WERI-Rb-1 (cell line): ENCODE measurements at regions not wholly inside any gene's neighbourhood (a gene's known extent, or its start where the extent isn't known, plus 50 kb on each side); places are given as distances from the start of the nearest gene placed in this dataset.
"Not testable (repeated sequence)": the region's sequence is repeated elsewhere in the genome, so short reads cannot be mapped to it uniquely, and the experiment has no call there.

Source experiments
- DNase-seq: peaks from one replicate; pipeline ENCODE4 v3.0.0-alpha.2; 2020
- H3K27ac ChIP-seq: fragments of 250-450 bp; sonication (Bioruptor Pico); 2 replicates; pipeline ENCODE4 v1.5.1; 2020; ENCODE audit warnings: mild to moderate bottlenecking, moderate library complexity
- H3K27me3 ChIP-seq: fragments of 250-450 bp; sonication (Bioruptor Pico); 2 replicates; pipeline ENCODE4 v1.5.1; 2021; ENCODE audit warnings: mild to moderate bottlenecking, low read depth, moderate library complexity; ENCODE audit not compliant: insufficient read depth, severe bottlenecking
- H3K36me3 ChIP-seq: fragments of 250-450 bp; sonication (Bioruptor Pico); 2 replicates; pipeline ENCODE4 v1.5.1; 2020; ENCODE audit warnings: mild to moderate bottlenecking, moderate library complexity
- H3K4me3 ChIP-seq: 2 replicates; pipeline ENCODE4 v1.5.1; 2011; ENCODE audit warnings: low read depth, mild to moderate bottlenecking, control low read depth, low read length
- H3K9me3 ChIP-seq: fragments of 250-450 bp; sonication (Bioruptor Pico); 2 replicates; pipeline ENCODE4 v1.5.1; 2021; ENCODE audit warnings: mild to moderate bottlenecking, moderate library complexity; ENCODE audit not compliant: severe bottlenecking
- TF ChIP-seq, protein P1 (sequence below): IDR thresholded peaks from 2 replicates; pipeline ENCODE4 v1.5.1; 2011; ENCODE audit warnings: low read depth, mild to moderate bottlenecking, control low read depth, inconsistent platforms, low read length

DNA sequence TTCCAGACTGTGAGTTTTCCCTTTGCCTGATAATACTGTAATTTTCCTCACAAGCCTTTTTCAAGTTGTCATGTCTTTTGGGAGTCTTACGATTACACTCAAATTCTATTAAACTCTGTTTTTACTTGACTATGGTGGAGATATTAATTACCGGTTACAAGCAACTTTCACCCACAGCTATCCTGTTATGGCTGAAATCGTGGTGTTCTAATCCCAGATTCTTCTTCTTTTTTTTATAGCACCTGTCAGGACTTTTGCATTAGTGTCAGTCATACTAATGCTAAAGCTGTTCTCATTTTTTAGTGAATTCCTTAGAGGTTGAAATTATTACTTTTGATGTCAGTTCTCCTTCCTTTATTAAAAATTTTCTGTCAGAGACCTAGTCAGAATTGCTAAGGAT is 187.8 kb upstream of the CSNK1A1L start:
- H3K9me3 ChIP-seq = no peaks in the 10 kb centered on the region
- H3K36me3 ChIP-seq = no peaks in the 10 kb centered on the region
- no peaks in the 10 kb centered on the region for H3K27me3 ChIP-seq
- no peak for DNase-seq
- H3K27ac ChIP-seq = no peak overlapping the region
- no peak overlapping the region for H3K4me3 ChIP-seq
- TF ChIP-seq, protein P1, sequence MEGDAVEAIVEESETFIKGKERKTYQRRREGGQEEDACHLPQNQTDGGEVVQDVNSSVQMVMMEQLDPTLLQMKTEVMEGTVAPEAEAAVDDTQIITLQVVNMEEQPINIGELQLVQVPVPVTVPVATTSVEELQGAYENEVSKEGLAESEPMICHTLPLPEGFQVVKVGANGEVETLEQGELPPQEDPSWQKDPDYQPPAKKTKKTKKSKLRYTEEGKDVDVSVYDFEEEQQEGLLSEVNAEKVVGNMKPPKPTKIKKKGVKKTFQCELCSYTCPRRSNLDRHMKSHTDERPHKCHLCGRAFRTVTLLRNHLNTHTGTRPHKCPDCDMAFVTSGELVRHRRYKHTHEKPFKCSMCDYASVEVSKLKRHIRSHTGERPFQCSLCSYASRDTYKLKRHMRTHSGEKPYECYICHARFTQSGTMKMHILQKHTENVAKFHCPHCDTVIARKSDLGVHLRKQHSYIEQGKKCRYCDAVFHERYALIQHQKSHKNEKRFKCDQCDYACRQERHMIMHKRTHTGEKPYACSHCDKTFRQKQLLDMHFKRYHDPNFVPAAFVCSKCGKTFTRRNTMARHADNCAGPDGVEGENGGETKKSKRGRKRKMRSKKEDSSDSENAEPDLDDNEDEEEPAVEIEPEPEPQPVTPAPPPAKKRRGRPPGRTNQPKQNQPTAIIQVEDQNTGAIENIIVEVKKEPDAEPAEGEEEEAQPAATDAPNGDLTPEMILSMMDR = no peak

DNA sequence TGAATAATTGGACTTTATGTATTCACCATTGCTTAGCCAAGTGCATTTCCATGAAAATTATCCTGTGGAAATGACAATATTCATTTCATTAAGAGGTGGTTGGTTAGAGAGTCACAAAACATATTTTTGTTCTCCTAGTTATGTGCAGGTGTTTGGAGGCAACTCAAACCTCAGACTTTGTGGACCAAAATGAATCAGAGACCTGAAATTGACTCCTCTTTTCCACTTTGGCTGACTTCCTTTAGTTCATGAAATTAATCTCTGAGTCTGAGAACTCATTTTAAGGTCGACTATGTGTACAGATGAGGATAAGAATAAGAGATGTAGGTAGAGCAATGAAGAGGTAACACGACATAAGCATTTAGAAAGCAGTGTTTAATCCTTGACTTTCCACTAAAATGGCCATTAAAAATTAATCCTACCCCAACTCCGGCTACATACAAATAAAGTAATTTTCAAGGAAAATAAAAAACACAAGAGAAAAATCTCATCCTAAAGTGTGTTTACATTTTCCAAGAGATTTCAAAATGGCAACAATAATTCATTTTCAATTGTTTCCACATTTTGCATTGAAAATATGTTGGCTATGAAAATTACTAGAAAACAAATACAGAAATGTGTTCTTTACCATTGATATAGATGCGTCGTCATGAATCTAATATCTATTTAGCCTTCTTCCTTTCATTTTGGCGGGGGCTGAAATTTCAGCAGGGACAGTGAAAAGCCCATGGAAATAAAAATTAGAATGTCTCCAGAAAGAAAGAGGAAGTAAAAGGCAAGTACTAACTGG is 185.4 kb upstream of the CSNK1A1L start:
- no peaks in the 10 kb centered on the region for H3K9me3 ChIP-seq
- DNase-seq = no peak
- no peaks in the 10 kb centered on the region for H3K36me3 ChIP-seq
- no peak overlapping the region for H3K4me3 ChIP-seq
- H3K27me3 ChIP-seq = no peaks in the 10 kb centered on the region
- H3K27ac ChIP-seq = no peak overlapping the region
- TF ChIP-seq, protein P1 = no peak

DNA sequence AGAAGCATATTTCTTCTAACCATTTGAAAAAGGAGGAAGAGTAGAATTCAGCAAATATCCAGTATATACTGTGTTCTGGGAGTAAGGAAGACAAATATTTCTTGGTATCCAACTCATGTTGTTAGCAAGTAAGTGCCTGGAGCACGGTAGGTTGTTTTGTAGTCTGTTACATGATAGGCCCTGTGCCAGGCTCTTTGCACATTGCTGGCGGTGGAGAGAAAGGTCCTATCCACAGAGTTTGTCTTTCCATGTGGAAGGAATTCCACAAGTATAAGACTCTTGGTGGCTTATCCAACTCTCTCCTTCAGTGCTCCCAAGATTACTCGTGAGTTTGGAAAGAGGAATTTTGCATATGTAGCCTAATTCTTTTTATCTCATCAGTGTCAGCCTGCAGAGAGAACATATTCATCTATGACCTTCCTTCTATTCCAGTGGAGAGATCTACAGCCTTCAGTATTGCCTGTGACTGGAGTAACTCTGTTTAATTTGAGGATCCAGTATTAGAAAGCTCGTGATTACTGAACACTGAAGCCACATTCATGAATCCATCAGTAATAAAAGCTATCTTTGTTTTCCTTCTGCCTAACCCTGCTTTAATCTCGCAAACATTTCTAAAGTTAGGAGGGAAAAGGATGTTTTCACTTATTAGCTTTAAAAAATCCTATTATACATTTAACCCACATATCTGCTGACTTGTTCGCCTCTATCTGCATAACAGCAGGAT is 183.9 kb upstream of the CSNK1A1L start:
- TF ChIP-seq, protein P1 = no peak
- H3K27ac ChIP-seq = no peak overlapping the region
- DNase-seq = no peak

DNA sequence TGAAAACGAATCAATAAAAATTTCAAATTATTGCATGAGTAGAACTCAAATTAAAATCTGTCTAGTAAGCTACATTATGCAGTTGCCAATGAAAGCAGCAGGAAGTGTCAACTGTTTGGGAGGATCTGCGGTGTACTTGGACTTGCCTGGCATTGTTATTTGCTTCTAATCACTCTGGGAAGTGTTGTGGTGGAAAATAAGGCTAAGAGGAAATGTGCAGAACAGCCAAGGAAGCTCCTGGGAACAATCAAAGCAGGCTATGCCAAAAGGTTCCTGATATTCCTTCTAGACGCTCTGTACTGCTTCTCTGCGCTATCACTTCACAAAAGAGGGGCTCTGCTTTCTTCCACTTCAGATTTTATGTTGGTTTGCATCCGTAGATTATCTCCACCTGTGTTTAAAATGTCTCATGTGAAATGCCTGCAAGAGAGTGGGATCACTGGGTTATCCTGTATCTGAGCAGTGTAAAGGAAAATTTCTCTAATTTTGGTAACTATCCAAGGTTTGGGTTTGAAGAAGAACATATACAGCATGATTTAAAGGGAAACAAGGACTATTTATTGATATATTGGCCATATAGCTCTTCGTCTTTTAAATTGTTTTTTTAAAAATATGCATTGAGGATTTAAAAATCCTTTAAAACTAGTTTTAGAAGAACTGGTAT is 182.7 kb upstream of the CSNK1A1L start:
- no peaks in the 10 kb centered on the region for H3K27me3 ChIP-seq
- no peak overlapping the region for H3K4me3 ChIP-seq
- TF ChIP-seq, protein P1 = no peak
- no peak for DNase-seq
- H3K36me3 ChIP-seq = no peaks in the 10 kb centered on the region
- no peak overlapping the region for H3K27ac ChIP-seq
- H3K9me3 ChIP-seq = no peaks in the 10 kb centered on the region

More for the DNA sequence above, 183.9 kb upstream of the CSNK1A1L start:
- H3K9me3 ChIP-seq = no peaks in the 10 kb centered on the region
- H3K36me3 ChIP-seq = no peaks in the 10 kb centered on the region
- H3K27me3 ChIP-seq = no peaks in the 10 kb centered on the region
- H3K4me3 ChIP-seq = no peak overlapping the region

DNA sequence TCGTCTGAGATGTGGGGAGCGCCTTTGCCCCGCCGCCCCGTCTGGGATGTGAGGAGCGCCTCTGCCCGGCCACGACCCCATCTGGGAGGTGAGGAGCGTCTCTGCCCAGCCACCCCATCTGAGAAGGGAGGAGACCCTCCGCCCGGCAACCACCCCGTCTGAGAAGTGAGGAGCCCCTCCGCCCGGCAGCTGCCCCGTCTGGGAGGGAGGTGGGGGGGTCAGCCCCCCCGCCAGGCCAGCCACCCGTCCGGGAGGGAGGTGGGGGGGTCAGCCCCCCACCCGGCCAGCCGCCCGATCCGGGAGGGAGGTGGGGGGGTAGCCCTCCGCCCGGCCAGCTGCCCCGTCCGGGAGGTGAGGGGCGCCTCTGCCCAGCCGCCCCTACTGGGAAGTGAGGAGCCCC is 174.8 kb upstream of the CSNK1A1L start:
- not testable (repeated sequence) for H3K9me3 ChIP-seq, H3K4me3 ChIP-seq, DNase-seq, H3K36me3 ChIP-seq, H3K27me3 ChIP-seq, H3K27ac ChIP-seq

DNA sequence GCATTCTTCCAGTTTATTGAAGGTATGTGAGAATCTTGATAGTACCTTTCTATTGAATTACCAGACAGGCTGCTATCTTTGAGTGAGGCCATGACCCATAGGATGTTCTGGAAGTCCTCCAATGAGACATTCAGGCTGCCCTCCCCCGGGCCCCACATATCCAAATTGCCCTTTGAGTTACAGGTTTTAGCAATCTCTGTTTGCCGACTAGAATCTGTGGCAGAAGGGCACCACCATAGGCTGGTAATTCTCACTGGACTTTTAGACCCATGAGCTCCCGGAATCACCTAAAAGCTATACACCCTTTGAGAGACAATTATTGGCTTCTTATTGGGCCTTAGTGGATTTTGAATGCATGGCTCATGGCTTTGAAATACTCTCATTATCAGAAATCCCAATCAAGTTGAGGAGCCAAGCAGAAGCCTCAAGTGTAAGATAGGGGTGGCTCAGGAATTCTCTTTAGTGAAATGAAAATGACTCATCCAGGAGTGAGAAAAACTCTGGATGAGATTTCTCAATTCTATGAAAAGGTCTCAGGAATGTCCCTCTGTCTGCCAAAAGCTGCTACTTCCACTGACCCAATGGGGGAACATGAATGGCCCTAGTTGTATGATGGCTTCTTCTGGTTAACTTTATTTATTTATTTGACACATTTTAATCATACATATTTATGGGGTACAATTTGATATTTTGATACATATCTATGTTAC is 172.1 kb upstream of the CSNK1A1L start:
- Histone ChIP-seq H3K9me3 (no peaks in the 10 kb centered on the region), H3K27ac (no peak overlapping the region), H3K4me3 (no peak overlapping the region), H3K36me3 (no peaks in the 10 kb centered on the region), H3K27me3 (no peaks in the 10 kb centered on the region)
- DNase-seq = no peak
- TF ChIP-seq, protein P1 = no peak
